ENCODE measurements at regions not wholly inside any gene's neighbourhood (a gene's known extent, or its start where the extent isn't known, plus 50 kb on each side); places are given as distances from the start of the nearest gene placed in this dataset.

- no peak for TF ChIP-seq CREB1 (CRISPR knock-in tag; IDR thresholded peaks at IDR 0.05; ENCODE audit: low read depth)
- TF ChIP-seq ZNF331 (CRISPR knock-in tag; IDR thresholded peaks at IDR 0.05; ENCODE audit: low read depth), result no peak
- TF ChIP-seq JUNB (IDR thresholded peaks at IDR 0.05; ENCODE audit: unreplicated experiment), result no peak
Measured at GRCh38 chr6:126897758-126898157, 220.7 kb upstream of the RSPO3 start (continued).

GRCh38 chr6:126904176-126904575 is 214.3 kb upstream of the RSPO3 start:
- Histone ChIP-seq H3K4me3 (no peak overlapping the region), H3F3A (replicated peaks; ENCODE audit: low read depth) (no peaks in the 10 kb centered on the region), H3K9me2 (ENCODE audit: insufficient read depth) (no peaks in the 10 kb centered on the region), H3K4me1 (ENCODE audit: insufficient read depth) (no peaks in the 10 kb centered on the region), H3K27ac (ENCODE audit: low read depth) (no peak overlapping the region), H3K27me3 (ENCODE audit: insufficient read depth) (no peaks in the 10 kb centered on the region), H4K20me1 (replicated peaks; ENCODE audit: insufficient read depth) (no peaks in the 10 kb centered on the region), H3K79me2 (replicated peaks; ENCODE audit: insufficient read depth) (no peaks in the 10 kb centered on the region), H2AFZ (no peak overlapping the region), H3K36me3 (ENCODE audit: insufficient read depth) (no peaks in the 10 kb centered on the region), H3K4me2 (no peak overlapping the region)
- H3K27me3 Mint-ChIP-seq (ENCODE audit: insufficient read depth, low read depth, poor library complexity), result no peaks in the 10 kb centered on the region
- TF ChIP-seq NANOG (IDR thresholded peaks at IDR 0.05; ENCODE audit: borderline replicate concordance) (no peak), ETS1 (IDR thresholded peaks at IDR 0.05) (no peak), CTCF (conservative IDR thresholded peaks at IDR 0.05; ENCODE audit: low read depth in 2 of 2) (no peak), ZNF331 (CRISPR knock-in tag; IDR thresholded peaks at IDR 0.05; ENCODE audit: low read depth) (no peak), STAT1 (IDR thresholded peaks at IDR 0.05; ENCODE audit: unreplicated experiment) (no peak), ZNF114 (CRISPR knock-in tag; IDR thresholded peaks at IDR 0.05) (no peak), POLR2AphosphoS5 (IDR thresholded peaks at IDR 0.05; ENCODE audit: low read depth) (no peak), EZH2phosphoT487 (IDR thresholded peaks at IDR 0.05; ENCODE audit: unreplicated experiment) (no peak), EZH2 (IDR thresholded peaks at IDR 0.05; ENCODE audit: low read depth, unreplicated experiment) (no peak), CREB1 (CRISPR knock-in tag; IDR thresholded peaks at IDR 0.05; ENCODE audit: low read depth) (no peak), JUNB (IDR thresholded peaks at IDR 0.05; ENCODE audit: unreplicated experiment) (no peak)
- TF ChIP-seq, protein P1, sequence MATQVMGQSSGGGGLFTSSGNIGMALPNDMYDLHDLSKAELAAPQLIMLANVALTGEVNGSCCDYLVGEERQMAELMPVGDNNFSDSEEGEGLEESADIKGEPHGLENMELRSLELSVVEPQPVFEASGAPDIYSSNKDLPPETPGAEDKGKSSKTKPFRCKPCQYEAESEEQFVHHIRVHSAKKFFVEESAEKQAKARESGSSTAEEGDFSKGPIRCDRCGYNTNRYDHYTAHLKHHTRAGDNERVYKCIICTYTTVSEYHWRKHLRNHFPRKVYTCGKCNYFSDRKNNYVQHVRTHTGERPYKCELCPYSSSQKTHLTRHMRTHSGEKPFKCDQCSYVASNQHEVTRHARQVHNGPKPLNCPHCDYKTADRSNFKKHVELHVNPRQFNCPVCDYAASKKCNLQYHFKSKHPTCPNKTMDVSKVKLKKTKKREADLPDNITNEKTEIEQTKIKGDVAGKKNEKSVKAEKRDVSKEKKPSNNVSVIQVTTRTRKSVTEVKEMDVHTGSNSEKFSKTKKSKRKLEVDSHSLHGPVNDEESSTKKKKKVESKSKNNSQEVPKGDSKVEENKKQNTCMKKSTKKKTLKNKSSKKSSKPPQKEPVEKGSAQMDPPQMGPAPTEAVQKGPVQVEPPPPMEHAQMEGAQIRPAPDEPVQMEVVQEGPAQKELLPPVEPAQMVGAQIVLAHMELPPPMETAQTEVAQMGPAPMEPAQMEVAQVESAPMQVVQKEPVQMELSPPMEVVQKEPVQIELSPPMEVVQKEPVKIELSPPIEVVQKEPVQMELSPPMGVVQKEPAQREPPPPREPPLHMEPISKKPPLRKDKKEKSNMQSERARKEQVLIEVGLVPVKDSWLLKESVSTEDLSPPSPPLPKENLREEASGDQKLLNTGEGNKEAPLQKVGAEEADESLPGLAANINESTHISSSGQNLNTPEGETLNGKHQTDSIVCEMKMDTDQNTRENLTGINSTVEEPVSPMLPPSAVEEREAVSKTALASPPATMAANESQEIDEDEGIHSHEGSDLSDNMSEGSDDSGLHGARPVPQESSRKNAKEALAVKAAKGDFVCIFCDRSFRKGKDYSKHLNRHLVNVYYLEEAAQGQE (IDR thresholded peaks at IDR 0.05; ENCODE audit: unreplicated experiment), result no peak
- TF ChIP-seq, protein P2, sequence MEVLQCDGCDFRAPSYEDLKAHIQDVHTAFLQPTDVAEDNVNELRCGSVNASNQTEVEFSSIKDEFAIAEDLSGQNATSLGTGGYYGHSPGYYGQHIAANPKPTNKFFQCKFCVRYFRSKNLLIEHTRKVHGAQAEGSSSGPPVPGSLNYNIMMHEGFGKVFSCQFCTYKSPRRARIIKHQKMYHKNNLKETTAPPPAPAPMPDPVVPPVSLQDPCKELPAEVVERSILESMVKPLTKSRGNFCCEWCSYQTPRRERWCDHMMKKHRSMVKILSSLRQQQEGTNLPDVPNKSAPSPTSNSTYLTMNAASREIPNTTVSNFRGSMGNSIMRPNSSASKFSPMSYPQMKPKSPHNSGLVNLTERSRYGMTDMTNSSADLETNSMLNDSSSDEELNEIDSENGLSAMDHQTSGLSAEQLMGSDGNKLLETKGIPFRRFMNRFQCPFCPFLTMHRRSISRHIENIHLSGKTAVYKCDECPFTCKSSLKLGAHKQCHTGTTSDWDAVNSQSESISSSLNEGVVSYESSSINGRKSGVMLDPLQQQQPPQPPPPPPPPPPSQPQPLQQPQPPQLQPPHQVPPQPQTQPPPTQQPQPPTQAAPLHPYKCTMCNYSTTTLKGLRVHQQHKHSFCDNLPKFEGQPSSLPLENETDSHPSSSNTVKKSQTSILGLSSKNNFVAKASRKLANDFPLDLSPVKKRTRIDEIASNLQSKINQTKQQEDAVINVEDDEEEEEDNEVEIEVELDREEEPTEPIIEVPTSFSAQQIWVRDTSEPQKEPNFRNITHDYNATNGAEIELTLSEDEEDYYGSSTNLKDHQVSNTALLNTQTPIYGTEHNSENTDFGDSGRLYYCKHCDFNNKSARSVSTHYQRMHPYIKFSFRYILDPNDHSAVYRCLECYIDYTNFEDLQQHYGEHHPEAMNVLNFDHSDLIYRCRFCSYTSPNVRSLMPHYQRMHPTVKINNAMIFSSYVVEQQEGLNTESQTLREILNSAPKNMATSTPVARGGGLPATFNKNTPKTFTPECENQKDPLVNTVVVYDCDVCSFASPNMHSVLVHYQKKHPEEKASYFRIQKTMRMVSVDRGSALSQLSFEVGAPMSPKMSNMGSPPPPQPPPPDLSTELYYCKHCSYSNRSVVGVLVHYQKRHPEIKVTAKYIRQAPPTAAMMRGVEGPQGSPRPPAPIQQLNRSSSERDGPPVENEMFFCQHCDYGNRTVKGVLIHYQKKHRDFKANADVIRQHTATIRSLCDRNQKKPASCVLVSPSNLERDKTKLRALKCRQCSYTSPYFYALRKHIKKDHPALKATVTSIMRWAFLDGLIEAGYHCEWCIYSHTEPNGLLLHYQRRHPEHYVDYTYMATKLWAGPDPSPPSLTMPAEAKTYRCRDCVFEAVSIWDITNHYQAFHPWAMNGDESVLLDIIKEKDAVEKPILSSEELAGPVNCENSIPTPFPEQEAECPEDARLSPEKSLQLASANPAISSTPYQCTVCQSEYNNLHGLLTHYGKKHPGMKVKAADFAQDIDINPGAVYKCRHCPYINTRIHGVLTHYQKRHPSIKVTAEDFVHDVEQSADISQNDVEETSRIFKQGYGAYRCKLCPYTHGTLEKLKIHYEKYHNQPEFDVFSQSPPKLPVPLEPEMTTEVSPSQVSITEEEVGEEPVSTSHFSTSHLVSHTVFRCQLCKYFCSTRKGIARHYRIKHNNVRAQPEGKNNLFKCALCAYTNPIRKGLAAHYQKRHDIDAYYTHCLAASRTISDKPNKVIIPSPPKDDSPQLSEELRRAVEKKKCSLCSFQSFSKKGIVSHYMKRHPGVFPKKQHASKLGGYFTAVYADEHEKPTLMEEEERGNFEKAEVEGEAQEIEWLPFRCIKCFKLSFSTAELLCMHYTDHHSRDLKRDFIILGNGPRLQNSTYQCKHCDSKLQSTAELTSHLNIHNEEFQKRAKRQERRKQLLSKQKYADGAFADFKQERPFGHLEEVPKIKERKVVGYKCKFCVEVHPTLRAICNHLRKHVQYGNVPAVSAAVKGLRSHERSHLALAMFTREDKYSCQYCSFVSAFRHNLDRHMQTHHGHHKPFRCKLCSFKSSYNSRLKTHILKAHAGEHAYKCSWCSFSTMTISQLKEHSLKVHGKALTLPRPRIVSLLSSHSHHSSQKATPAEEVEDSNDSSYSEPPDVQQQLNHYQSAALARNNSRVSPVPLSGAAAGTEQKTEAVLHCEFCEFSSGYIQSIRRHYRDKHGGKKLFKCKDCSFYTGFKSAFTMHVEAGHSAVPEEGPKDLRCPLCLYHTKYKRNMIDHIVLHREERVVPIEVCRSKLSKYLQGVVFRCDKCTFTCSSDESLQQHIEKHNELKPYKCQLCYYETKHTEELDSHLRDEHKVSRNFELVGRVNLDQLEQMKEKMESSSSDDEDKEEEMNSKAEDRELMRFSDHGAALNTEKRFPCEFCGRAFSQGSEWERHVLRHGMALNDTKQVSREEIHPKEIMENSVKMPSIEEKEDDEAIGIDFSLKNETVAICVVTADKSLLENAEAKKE (CRISPR knock-in tag; IDR thresholded peaks at IDR 0.05), result no peak
- no peaks in the 10 kb centered on the region for H3K9me3 Mint-ChIP-seq
- no peak overlapping the region for H3K4me3 Mint-ChIP-seq
- H3K4me1 Mint-ChIP-seq, result no peaks in the 10 kb centered on the region
- H3K36me3 Mint-ChIP-seq (ENCODE audit: low read depth), result no peaks in the 10 kb centered on the region
- DNase-seq (ENCODE audit: low spot score) (no peak), ATAC-seq (no peak)
- no peak overlapping the region for H3K27ac Mint-ChIP-seq
